Panc1 (cell line): ENCODE measurements at regions not wholly inside any gene's neighbourhood (a gene's known extent, or its start where the extent isn't known, plus 50 kb on each side); places are given as distances from the start of the nearest gene placed in this dataset.

Source experiments
- ATAC-seq: fragments of 200-7000 bp; cut with Tn5 transposase; 2 replicates; pipeline ENCODE4 v1.9.1; 2020; ENCODE audit warnings: mild to moderate bottlenecking, moderate library complexity
- BruUV-seq: library from RNA; stranded (reverse); fragments of 400-500 nt; replicated peaks from 2 replicates; lab custom pipeline; 2021; lab: Mats Ljungman, UMichigan
- CTCF ChIA-PET: fragments of 300-600 bp; sonication (Branson Sonifier 250); formaldehyde crosslinking; loops from one replicate; lab custom pipeline; 2022; ENCODE audit warnings: antibody characterized with exemption; lab: Charles Lee
- POLR2A ChIA-PET: fragments of 300-600 bp; sonication (Branson Sonifier 250); formaldehyde crosslinking; loops from one replicate; lab custom pipeline; 2022; ENCODE audit warnings: antibody characterized with exemption; lab: Charles Lee
- DNase-seq: peaks from one replicate; pipeline ENCODE4 v3.0.0-alpha.2; 2010; ENCODE audit warnings: low read depth, low spot score
- H3K27ac ChIP-seq: 2 replicates; pipeline ENCODE4 v1.5.1; 2011; ENCODE audit warnings: mild to moderate bottlenecking, low read length, inconsistent platforms
- H3K27me3 ChIP-seq: fragments of 200-500 bp; sonication (Bioruptor generic); 2 replicates; pipeline ENCODE4 v1.6.0; 2014; ENCODE audit warnings: low read length, inconsistent platforms; ENCODE audit not compliant: control insufficient read depth, insufficient read depth
- H3K36me3 ChIP-seq: fragments of 200-500 bp; sonication (Bioruptor generic); 2 replicates; pipeline ENCODE4 v1.5.1; 2014; ENCODE audit warnings: inconsistent platforms, mild to moderate bottlenecking, low read length, moderate library complexity; ENCODE audit not compliant: control insufficient read depth, insufficient read depth
- H3K4me1 ChIP-seq: 2 replicates; pipeline ENCODE4 v1.5.1; 2011; ENCODE audit warnings: inconsistent platforms, mild to moderate bottlenecking, low read length, moderate library complexity; ENCODE audit not compliant: control insufficient read depth, insufficient read depth
- H3K4me3 ChIP-seq, 2 experiments: 2 replicates each; pipeline ENCODE4 v1.5.1; 2011 to 2012; ENCODE audit warnings: low read depth in 2 of 2, low read length in 2 of 2, mild to moderate bottlenecking in 2 of 2, inconsistent platforms in 1 of 2, moderate library complexity in 1 of 2
- H3K9me3 ChIP-seq: fragments of 200-500 bp; sonication (Bioruptor generic); 2 replicates; pipeline ENCODE4 v1.5.1; 2014; ENCODE audit warnings: low read depth, mild to moderate bottlenecking, inconsistent platforms, low read length, moderate library complexity; ENCODE audit not compliant: control insufficient read depth, insufficient read depth
- POLR2AphosphoS5 ChIP-seq: IDR thresholded peaks from 2 replicates; pipeline ENCODE4 v1.6.1; 2012; ENCODE audit warnings: mild to moderate bottlenecking, low read depth, low read length, moderate library complexity
- SIN3A ChIP-seq: IDR thresholded peaks from 2 replicates; pipeline ENCODE4 v1.6.1; 2012; ENCODE audit warnings: low read depth, mild to moderate bottlenecking, low read length, moderate library complexity, borderline replicate concordance; ENCODE audit not compliant: insufficient read depth
- TCF7L2 ChIP-seq: IDR thresholded peaks from 2 replicates; pipeline ENCODE4 v1.6.1; 2011; ENCODE audit warnings: mild to moderate bottlenecking, low read depth, low read length, inconsistent platforms
- in situ Hi-C: cut with HindIII; loops from 2 replicates; pipeline ENCODE4 v1.10.0; 2016; ENCODE audit warnings: low sequenced_read_pairs, low pct_unique_long_range_greater_than_20kb
- intact Hi-C: fragments of 100-400 bp; cut with micrococcal nuclease; formaldehyde crosslinking; loops from one replicate; pipeline ENCODE4 v1.10.0; 2022; ENCODE audit not compliant: unreplicated experiment
- TF ChIP-seq, protein P1 (sequence below), 2 experiments: IDR thresholded peaks; 2 replicates each; pipeline ENCODE4 v1.6.1; 2011 to 2012; ENCODE audit warnings: low read depth in 2 of 2, control low read depth in 1 of 2, low read length in 1 of 2, mild to moderate bottlenecking in 1 of 2, moderate library complexity in 1 of 2; ENCODE audit not compliant: insufficient read depth in 1 of 2
- TF ChIP-seq, protein P2 (sequence below): fragments of 450-650 bp; IDR thresholded peaks from 2 replicates; pipeline ENCODE4 v1.5.1; 2017; ENCODE audit warnings: mild to moderate bottlenecking

DNA sequence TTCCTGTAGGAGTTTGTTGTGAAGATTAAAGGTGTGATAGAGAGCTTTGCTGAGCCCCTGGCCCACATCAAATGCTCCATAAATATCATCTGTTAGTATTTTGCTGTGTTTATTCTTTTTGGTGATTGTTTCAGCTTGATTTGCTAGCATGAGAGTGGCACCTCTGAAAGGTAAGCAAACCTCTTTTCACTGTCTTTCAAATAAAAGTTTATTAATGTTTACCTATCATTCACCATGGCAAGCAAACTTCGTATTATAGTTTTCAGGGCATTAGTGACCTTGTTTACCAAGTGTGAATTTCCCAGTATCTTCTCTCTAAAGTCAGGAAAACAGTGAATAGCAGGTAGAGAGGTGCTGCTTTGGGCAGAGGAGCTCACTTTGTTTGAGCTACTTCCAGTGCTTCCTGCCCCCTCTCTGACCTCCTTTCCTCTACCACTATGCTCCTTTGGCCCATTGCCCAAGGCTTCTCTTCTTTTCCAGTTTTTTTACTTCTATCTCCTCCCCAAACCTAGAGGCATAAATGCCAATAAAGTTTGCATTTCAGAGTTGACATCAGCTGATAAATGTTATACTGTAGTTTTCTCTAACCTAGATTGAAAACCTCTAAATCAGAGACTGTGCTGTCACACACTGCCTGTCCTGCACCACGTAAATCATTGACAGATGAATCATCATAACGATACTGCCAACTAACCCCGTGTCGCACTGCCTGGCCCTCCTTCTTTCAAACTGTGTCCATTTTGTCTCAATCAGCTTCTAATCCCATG, 569.0 kb downstream of the TUSC7 start:
- no peak overlapping the region for H3K4me3 ChIP-seq
- H3K4me1 ChIP-seq: no peaks in the 10 kb centered on the region
- H3K27me3 ChIP-seq: no peaks in the 10 kb centered on the region
- CTCF ChIA-PET: interaction anchor here (0.5 to 0.7 kb wide), 2 partner anchors 48 to 90 kb away, joined by 3 to 5 read pairs; no protein-coding TSS in a partner anchor
- ATAC-seq (peak; percentile 92), DNase-seq (peak; percentile 41)
- intact Hi-C loops: no loop called here
- POLR2A ChIA-PET: interaction anchor here (0.6 kb wide), 2 partner anchors 1405 to 1648 kb away, joined by 5 to 10 read pairs; no protein-coding TSS in a partner anchor
- no peaks in the 10 kb centered on the region for H3K36me3 ChIP-seq
- BruUV-seq: no TSS peak
- TF ChIP-seq, protein P1, sequence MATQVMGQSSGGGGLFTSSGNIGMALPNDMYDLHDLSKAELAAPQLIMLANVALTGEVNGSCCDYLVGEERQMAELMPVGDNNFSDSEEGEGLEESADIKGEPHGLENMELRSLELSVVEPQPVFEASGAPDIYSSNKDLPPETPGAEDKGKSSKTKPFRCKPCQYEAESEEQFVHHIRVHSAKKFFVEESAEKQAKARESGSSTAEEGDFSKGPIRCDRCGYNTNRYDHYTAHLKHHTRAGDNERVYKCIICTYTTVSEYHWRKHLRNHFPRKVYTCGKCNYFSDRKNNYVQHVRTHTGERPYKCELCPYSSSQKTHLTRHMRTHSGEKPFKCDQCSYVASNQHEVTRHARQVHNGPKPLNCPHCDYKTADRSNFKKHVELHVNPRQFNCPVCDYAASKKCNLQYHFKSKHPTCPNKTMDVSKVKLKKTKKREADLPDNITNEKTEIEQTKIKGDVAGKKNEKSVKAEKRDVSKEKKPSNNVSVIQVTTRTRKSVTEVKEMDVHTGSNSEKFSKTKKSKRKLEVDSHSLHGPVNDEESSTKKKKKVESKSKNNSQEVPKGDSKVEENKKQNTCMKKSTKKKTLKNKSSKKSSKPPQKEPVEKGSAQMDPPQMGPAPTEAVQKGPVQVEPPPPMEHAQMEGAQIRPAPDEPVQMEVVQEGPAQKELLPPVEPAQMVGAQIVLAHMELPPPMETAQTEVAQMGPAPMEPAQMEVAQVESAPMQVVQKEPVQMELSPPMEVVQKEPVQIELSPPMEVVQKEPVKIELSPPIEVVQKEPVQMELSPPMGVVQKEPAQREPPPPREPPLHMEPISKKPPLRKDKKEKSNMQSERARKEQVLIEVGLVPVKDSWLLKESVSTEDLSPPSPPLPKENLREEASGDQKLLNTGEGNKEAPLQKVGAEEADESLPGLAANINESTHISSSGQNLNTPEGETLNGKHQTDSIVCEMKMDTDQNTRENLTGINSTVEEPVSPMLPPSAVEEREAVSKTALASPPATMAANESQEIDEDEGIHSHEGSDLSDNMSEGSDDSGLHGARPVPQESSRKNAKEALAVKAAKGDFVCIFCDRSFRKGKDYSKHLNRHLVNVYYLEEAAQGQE (IDR thresholded peaks at IDR 0.05; ENCODE audit: insufficient read depth in 1 of 2, low read depth in 2 of 2, low read length in 1 of 2): no peak
- TF ChIP-seq POLR2AphosphoS5 (no peak), SIN3A (no peak), TCF7L2 (no peak)
- TF ChIP-seq, protein P2, sequence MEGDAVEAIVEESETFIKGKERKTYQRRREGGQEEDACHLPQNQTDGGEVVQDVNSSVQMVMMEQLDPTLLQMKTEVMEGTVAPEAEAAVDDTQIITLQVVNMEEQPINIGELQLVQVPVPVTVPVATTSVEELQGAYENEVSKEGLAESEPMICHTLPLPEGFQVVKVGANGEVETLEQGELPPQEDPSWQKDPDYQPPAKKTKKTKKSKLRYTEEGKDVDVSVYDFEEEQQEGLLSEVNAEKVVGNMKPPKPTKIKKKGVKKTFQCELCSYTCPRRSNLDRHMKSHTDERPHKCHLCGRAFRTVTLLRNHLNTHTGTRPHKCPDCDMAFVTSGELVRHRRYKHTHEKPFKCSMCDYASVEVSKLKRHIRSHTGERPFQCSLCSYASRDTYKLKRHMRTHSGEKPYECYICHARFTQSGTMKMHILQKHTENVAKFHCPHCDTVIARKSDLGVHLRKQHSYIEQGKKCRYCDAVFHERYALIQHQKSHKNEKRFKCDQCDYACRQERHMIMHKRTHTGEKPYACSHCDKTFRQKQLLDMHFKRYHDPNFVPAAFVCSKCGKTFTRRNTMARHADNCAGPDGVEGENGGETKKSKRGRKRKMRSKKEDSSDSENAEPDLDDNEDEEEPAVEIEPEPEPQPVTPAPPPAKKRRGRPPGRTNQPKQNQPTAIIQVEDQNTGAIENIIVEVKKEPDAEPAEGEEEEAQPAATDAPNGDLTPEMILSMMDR: no peak
- H3K27ac ChIP-seq: no peak overlapping the region
- in situ Hi-C loops: no loop called here
- no peaks in the 10 kb centered on the region for H3K9me3 ChIP-seq

DNA sequence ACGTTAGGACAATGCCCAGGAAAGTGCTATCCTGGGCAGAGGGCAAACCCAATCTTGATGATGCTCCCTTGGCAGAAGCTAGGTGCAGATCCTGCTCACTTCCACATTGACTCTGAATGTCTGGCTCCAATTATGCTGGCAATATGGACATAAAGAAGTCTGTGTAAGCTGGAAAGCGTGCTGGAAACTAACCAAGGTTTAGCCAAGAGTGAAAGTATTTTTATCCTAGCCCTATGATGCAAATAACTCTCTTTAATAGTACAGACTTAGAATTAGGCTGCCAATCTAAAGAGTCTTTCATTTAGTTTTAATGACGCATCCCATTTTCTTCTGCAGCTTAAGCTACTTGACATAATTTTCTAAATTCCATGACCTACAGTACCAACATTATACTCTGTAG, 571.8 kb downstream of the TUSC7 start:
- no peaks in the 10 kb centered on the region for H3K36me3 ChIP-seq
- no peaks in the 10 kb centered on the region for H3K4me1 ChIP-seq
- no peaks in the 10 kb centered on the region for H3K9me3 ChIP-seq
- in situ Hi-C loops (no loop called here), intact Hi-C loops (no loop called here)
- H3K27me3 ChIP-seq: no peaks in the 10 kb centered on the region
- DNase-seq (no peak), ATAC-seq (no peak)
- TF ChIP-seq, protein P1 (IDR thresholded peaks at IDR 0.05; ENCODE audit: insufficient read depth in 1 of 2, low read depth in 2 of 2, low read length in 1 of 2): no peak
- TF ChIP-seq TCF7L2 (no peak), SIN3A (no peak), POLR2AphosphoS5 (no peak)
- TF ChIP-seq, protein P2: no peak
- H3K27ac ChIP-seq: no peak overlapping the region
- H3K4me3 ChIP-seq: no peak overlapping the region
- BruUV-seq: no TSS peak
- ChIA-PET CTCF (no interaction called here), POLR2A (no interaction called here)
